NCI-H2107 treated with DMSO at 0.1 percent for 48 hours (cell line): ENCODE measurements at regions not wholly inside any gene's neighbourhood (a gene's known extent, or its start where the extent isn't known, plus 50 kb on each side); places are given as distances from the start of the nearest gene placed in this dataset.
A peak's percentile ranks its signal among the peaks of the same experiment; 100 is the strongest.

Experiments
- DNase-seq: peaks from one replicate; lab custom pipeline; 2025; ENCODE audit not compliant: unreplicated experiment; lab: John Stamatoyannopoulos, UW

GRCh38 chr1:94708299-94708685 is 111.9 kb upstream of the SLC44A3 start:
- no peak for DNase-seq

- DNase-seq: no peak
Measured at GRCh38 chr1:94707321-94708298, 112.5 kb upstream of the SLC44A3 start.

GRCh38 chr1:94702442-94702815 is 117.7 kb upstream of the SLC44A3 start:
- no peak for DNase-seq

- DNase-seq: no peak
Measured at GRCh38 chr1:94701796-94702441, 118.2 kb upstream of the SLC44A3 start.

- DNase-seq: no peak
Measured at GRCh38 chr1:94698759-94699502, 121.2 kb upstream of the SLC44A3 start.

GRCh38 chr1:94698356-94698755 is 121.8 kb upstream of the SLC44A3 start:
- DNase-seq: no peak

GRCh38 chr1:94697839-94698238 is 122.3 kb upstream of the SLC44A3 start:
- DNase-seq: peak; percentile 22

- DNase-seq: no peak
Measured at GRCh38 chr1:94694226-94694915, 125.8 kb upstream of the SLC44A3 start.

- no peak for DNase-seq
Measured at GRCh38 chr1:94693435-94693834, 126.7 kb upstream of the SLC44A3 start.

- DNase-seq: no peak
Measured at GRCh38 chr1:94693029-94693428, 127.1 kb upstream of the SLC44A3 start.

GRCh38 chr1:94688646-94689045 is 131.5 kb upstream of the SLC44A3 start:
- no peak for DNase-seq

GRCh38 chr1:94686882-94687281 is 133.3 kb upstream of the SLC44A3 start:
- DNase-seq: no peak

- DNase-seq: no peak
Measured at GRCh38 chr1:94684690-94685250, 135.4 kb upstream of the SLC44A3 start.

- DNase-seq: no peak
Measured at GRCh38 chr1:94683886-94684285, 136.3 kb upstream of the SLC44A3 start.

- no peak for DNase-seq
Measured at GRCh38 chr1:94680039-94680377, 138.4 kb upstream of the F3 start.

- no peak for DNase-seq
Measured at GRCh38 chr1:94679332-94680038, 137.9 kb upstream of the F3 start.

- DNase-seq: no peak
Measured at GRCh38 chr1:94678202-94678848, 136.8 kb upstream of the F3 start.

- no peak for DNase-seq
Measured at GRCh38 chr1:94677714-94678113, 136.2 kb upstream of the F3 start.

- DNase-seq: no peak
Measured at GRCh38 chr1:94677087-94677486, 135.5 kb upstream of the F3 start.

- DNase-seq: peak; percentile 9
Measured at GRCh38 chr1:94676686-94677085, 135.1 kb upstream of the F3 start.
